HCT116 (cell line): ENCODE measurements at regions not wholly inside any gene's neighbourhood (a gene's known extent, or its start where the extent isn't known, plus 50 kb on each side); places are given as distances from the start of the nearest gene placed in this dataset.

Source experiments
- ATF3 ChIP-seq: IDR thresholded peaks from 2 replicates; pipeline ENCODE4 v1.6.1; 2012
- CTCF ChIP-seq, 3 experiments: fragments of 200-600 bp in 1 of 3; sonication (generic) in 1 of 3; IDR thresholded peaks in 2 of 3; conservative IDR thresholded peaks in 1 of 3; 2 replicates each; pipeline ENCODE4 v1.5.1; 2012 to 2017; ENCODE audit warnings: low read depth in 2 of 3, low read length in 2 of 3, antibody characterized with exemption in 1 of 3, borderline replicate concordance in 1 of 3, control low read depth in 1 of 3, mild to moderate bottlenecking in 1 of 3, mixed read lengths in 1 of 3, mixed run types in 1 of 3, moderate library complexity in 1 of 3; ENCODE audit not compliant: insufficient read depth in 1 of 3
- EZH2 ChIP-seq: fragments of 200-600 bp; sonication (generic); IDR thresholded peaks from 2 replicates; pipeline ENCODE4 v1.6.1; 2017; ENCODE audit warnings: antibody characterized with exemption, mixed run types
- JUND ChIP-seq: IDR thresholded peaks from 2 replicates; pipeline ENCODE4 v1.6.1; 2012
- POLR2A ChIP-seq: IDR thresholded peaks from 2 replicates; pipeline ENCODE4 v1.7.0; 2011; ENCODE audit warnings: borderline replicate concordance; ENCODE audit not compliant: insufficient read depth, insufficient read length; ENCODE audit errors: extremely low read depth
- YY1 ChIP-seq: IDR thresholded peaks from 2 replicates; pipeline ENCODE4 v1.6.1; 2011; ENCODE audit warnings: low read length, low read depth, moderate library complexity, mild to moderate bottlenecking; ENCODE audit not compliant: insufficient replicate concordance; ENCODE audit errors: extremely low read depth

- TF ChIP-seq JUND (no peak), CTCF (IDR thresholded peaks at IDR 0.05 in 2 of 3, conservative IDR thresholded peaks at IDR 0.05 in 1 of 3; ENCODE audit: borderline replicate concordance in 1 of 3, insufficient read depth in 1 of 3, low read depth in 2 of 3, low read length in 2 of 3) (no peak), EZH2 (no peak), ATF3 (no peak), POLR2A (no peak), YY1 (no peak)
These were observed 526.1 kb upstream of the CDH18 start for GRCh38 chr5:20514145-20514544.
